ENCODE measurements at regions not wholly inside any gene's neighbourhood (a gene's known extent, or its start where the extent isn't known, plus 50 kb on each side); places are given as distances from the start of the nearest gene placed in this dataset.

DNA sequence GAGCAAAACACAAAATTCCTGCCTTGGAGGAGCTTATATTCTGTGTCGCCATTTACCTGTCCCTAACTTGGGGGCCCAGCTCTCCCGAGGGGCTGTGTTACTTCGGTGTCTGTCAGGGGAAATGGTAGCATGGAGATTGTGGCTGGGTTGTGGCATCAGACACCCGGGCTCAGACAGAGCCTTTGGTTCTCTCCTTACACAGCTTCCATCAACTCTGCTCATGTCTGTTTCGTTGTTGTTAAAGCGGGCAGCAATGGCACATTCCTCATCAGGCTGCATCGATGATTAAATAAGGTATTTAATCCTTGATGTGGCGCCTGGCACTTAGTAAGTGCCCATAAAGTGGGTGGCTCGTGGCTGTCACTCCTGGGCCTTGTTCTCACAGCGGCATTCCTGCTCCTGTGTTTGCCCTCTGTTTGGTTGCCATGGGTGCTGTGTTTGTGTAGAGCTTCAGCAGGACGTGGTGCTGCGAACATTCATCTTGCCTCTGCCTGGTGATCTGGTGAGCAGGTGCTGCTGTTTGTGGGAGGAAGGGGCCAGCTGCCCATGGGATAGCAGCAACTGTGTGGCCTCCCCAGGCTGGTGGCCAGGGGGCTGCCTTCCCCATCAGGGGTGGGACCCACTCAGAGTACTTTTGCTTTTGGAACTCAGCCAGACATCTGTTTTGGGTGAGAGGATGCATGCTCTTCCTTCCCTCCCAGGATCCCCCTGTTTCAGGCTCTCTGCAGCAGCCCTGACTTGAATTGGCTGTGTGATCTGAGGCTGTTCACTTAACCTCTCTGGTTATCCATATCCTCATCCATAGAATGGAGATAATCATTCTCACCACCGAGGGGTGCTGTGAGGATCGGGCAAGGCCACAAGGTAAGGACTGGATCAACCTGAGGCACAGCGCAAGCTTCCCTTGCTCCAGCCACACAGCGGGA lies 207.2 kb upstream of the SVIL start:
- TF ChIP-seq, protein P1, sequence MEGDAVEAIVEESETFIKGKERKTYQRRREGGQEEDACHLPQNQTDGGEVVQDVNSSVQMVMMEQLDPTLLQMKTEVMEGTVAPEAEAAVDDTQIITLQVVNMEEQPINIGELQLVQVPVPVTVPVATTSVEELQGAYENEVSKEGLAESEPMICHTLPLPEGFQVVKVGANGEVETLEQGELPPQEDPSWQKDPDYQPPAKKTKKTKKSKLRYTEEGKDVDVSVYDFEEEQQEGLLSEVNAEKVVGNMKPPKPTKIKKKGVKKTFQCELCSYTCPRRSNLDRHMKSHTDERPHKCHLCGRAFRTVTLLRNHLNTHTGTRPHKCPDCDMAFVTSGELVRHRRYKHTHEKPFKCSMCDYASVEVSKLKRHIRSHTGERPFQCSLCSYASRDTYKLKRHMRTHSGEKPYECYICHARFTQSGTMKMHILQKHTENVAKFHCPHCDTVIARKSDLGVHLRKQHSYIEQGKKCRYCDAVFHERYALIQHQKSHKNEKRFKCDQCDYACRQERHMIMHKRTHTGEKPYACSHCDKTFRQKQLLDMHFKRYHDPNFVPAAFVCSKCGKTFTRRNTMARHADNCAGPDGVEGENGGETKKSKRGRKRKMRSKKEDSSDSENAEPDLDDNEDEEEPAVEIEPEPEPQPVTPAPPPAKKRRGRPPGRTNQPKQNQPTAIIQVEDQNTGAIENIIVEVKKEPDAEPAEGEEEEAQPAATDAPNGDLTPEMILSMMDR (IDR thresholded peaks at IDR 0.05): no peak
- TF ChIP-seq POLR2A (IDR thresholded peaks at IDR 0.05): no peak
